Neural crest cell (in vitro differentiated cells): ENCODE measurements at regions not wholly inside any gene's neighbourhood (a gene's known extent, or its start where the extent isn't known, plus 50 kb on each side); places are given as distances from the start of the nearest gene placed in this dataset.

Experiments used
- DNase-seq: peaks from one replicate; pipeline ENCODE4 v3.0.0; 2021; ENCODE audit warnings: low read depth, mixed read lengths, low spot score
- H3K27ac Mint-ChIP-seq: one replicate; pipeline ENCODE4 v1.8.0; 2021; ENCODE audit warnings: mild to moderate bottlenecking, mixed read lengths; ENCODE audit not compliant: unreplicated experiment
- H3K27me3 Mint-ChIP-seq: 2 replicates; pipeline ENCODE4 v1.8.0; 2021; ENCODE audit warnings: low read depth, mild to moderate bottlenecking, mixed read lengths
- H3K36me3 Mint-ChIP-seq: 2 replicates; pipeline ENCODE4 v1.8.0; 2021; ENCODE audit warnings: low read depth, mild to moderate bottlenecking, mixed read lengths
- H3K4me1 Mint-ChIP-seq: 2 replicates; pipeline ENCODE4 v1.8.0; 2021; ENCODE audit warnings: mixed read lengths
- H3K4me3 Mint-ChIP-seq: one replicate; pipeline ENCODE4 v1.8.0; 2021; ENCODE audit warnings: mild to moderate bottlenecking, mixed read lengths
- H3K9me3 Mint-ChIP-seq: 2 replicates; pipeline ENCODE4 v1.8.0; 2021; ENCODE audit warnings: mixed read lengths
- TF ChIP-seq, protein P1 (sequence below): fragments of 200-600 bp; sonication (generic); conservative IDR thresholded peaks from 2 replicates; pipeline ENCODE4 v1.5.0; 2021; ENCODE audit warnings: antibody characterized with exemption, mild to moderate bottlenecking

DNA sequence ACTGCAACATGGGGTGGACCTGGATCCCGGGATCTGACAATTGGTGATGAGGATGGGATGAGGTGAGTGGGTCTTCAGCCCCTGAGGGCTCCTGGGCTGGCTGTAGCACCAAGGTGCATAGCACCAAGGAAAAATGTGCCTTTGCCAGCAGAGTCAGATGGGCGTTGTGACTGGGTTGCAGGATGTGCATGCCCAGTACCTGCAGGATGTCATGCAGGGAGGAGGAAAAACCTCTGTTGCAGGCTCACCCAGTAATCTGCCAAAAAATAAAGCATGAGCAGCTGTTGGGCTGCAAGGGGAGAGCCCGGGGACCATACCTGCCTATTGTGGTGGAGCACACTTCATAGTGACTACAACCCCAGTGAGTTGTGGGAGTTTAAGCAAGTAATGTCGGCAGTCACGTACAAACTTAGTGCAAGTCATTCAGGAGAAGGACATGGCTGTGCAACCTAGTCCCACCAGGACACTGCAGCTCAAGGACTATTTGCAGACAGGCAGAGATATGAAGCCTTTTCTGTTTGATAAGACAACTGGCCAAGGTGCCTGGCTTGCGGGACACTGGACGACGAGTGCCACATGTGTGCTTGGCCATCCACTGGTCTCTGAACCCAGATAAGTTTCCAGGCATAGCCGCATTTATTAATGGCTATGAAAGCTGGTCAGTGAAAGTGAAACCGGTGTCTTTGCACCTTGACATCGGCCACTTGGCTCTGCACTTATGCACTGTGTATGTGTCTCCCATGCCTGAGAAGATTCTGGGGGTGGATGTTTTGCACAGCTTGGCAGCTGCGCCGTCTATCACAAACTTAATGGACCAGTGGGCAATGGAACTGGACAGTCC is 499.8 kb downstream of the KCNJ2 start:
- Mint-ChIP-seq H3K9me3 (peaks cover 3% of the 10 kb centered on the region), H3K36me3 (no peaks in the 10 kb centered on the region), H3K27me3 (no peaks in the 10 kb centered on the region), H3K27ac (peak overlapping the region; percentile 13), H3K4me3 (no peak overlapping the region), H3K4me1 (peaks cover 13% of the 10 kb centered on the region)
- TF ChIP-seq, protein P1, sequence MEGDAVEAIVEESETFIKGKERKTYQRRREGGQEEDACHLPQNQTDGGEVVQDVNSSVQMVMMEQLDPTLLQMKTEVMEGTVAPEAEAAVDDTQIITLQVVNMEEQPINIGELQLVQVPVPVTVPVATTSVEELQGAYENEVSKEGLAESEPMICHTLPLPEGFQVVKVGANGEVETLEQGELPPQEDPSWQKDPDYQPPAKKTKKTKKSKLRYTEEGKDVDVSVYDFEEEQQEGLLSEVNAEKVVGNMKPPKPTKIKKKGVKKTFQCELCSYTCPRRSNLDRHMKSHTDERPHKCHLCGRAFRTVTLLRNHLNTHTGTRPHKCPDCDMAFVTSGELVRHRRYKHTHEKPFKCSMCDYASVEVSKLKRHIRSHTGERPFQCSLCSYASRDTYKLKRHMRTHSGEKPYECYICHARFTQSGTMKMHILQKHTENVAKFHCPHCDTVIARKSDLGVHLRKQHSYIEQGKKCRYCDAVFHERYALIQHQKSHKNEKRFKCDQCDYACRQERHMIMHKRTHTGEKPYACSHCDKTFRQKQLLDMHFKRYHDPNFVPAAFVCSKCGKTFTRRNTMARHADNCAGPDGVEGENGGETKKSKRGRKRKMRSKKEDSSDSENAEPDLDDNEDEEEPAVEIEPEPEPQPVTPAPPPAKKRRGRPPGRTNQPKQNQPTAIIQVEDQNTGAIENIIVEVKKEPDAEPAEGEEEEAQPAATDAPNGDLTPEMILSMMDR = no peak
- DNase-seq = no peak

DNA sequence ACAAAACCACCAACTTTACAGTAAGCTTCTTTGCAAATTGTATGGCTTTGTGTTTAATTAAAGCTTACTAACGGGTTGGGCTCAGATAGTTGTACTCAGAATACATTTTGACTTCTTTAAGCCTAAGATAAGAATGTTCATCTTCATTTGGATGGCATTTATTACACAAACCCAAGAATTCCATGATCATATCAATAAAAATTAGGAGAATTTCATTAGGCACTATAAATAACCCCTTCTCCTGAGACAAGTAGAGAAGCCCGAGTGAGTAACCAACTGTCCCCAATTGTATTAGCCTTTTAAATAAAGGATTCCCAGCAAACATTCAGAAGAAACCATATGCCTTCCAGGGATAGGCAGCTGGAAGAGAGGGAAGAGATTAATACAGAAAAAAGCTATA is 504.7 kb downstream of the KCNJ2 start:
- Mint-ChIP-seq H3K27ac (no peak overlapping the region), H3K4me3 (no peak overlapping the region), H3K27me3 (no peaks in the 10 kb centered on the region), H3K4me1 (peaks cover 16% of the 10 kb centered on the region), H3K9me3 (no peaks in the 10 kb centered on the region), H3K36me3 (peaks cover 4% of the 10 kb centered on the region)
- TF ChIP-seq, protein P1 = no peak
- no peak for DNase-seq

DNA sequence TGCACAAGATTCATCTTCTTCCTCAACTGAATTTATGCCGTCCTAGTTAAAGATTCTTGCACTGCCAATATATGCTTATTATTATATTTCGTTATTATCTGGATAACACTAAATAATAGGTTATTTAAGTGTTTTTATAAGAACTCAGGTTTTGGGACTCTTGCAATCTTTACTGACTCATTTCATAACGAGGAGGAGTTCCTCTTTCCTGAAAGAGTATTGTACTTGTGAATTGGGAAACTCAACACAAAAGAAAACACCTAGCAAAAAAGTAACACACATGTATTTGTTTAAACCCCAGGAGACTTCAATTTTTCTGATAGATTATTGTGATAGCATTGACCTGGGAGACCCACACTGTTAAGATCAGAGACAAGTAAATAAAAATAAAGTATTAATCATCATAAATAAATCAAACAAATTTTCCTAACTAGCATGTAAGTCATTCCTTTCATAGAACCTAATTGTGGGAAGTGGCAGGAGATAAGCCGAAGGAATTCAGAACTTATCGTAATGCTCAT is 505.8 kb downstream of the KCNJ2 start:
- H3K36me3 Mint-ChIP-seq = peaks cover 4% of the 10 kb centered on the region
- H3K4me1 Mint-ChIP-seq = peaks cover 16% of the 10 kb centered on the region
- H3K4me3 Mint-ChIP-seq = no peak overlapping the region
- no peaks in the 10 kb centered on the region for H3K9me3 Mint-ChIP-seq
- no peaks in the 10 kb centered on the region for H3K27me3 Mint-ChIP-seq
- no peak for DNase-seq
- H3K27ac Mint-ChIP-seq = no peak overlapping the region
- TF ChIP-seq, protein P1 = no peak

DNA sequence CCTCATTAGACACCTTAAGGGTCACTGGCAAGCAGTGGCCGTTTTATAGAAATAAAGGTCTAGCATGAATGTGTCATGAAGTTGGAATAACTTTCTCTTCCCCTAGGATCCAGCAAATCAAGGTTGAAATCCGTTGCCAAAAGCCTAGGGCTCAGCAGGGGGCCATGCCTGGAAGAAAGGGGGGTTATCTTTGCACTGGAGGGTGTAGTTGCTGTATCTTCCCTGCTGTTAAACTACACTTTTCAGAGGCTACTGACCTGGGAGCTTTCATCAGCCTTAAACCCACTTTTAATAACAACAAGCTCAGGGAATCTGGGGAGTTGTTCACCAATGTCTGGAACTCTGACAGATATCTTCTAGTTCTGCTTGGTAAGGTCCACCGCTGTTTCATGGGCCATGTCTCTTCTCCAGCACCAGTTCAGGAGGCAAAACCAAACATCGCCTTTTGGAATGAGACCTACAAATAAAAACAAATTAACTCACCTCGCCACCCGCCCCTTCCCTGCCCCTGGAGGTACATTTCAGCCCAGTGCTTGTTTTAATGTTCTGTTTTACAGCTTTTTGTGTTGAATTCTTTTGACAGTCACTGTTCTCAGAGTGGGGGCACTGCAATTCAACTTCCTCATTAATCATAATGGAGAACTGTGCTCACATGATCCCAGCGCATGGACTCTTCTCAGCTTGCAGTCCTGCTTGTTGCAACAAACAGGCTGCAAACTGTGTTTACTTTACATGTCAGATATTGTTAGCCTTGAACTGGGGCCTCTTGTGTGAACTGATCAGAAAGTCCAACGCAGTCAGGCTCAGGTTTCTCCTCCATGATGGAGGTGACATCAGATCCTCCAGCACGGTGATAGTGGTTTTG is 508.7 kb downstream of the KCNJ2 start:
- Mint-ChIP-seq H3K27ac (peak overlapping the region; percentile 68), H3K4me3 (no peak overlapping the region), H3K4me1 (peaks cover 27% of the 10 kb centered on the region), H3K9me3 (no peaks in the 10 kb centered on the region), H3K36me3 (peaks cover 4% of the 10 kb centered on the region), H3K27me3 (no peaks in the 10 kb centered on the region)
- DNase-seq = no peak
- TF ChIP-seq, protein P1 = no peak

DNA sequence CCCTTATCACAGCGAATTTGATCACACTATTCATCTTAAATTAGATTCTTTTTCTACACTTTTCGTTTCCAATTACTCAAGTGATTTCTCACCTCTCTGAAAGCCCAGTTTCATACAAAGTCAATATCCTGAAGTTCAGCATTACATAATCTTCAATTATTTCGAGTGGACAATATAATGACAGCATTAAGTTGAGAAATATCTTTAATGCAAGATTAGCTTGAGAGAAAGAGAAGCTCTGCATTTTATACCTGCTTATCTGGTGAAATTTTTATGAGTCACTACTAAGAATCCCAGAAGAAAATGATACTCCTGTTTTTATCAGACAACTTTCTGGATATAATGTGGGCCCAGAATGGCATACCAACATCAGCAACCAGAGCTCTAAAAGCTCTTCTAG is 509.6 kb downstream of the KCNJ2 start:
- TF ChIP-seq, protein P1 = no peak
- Mint-ChIP-seq H3K4me1 (peaks cover 35% of the 10 kb centered on the region), H3K4me3 (no peak overlapping the region), H3K27ac (no peak overlapping the region), H3K9me3 (peaks cover 1% of the 10 kb centered on the region), H3K36me3 (peaks cover 5% of the 10 kb centered on the region), H3K27me3 (no peaks in the 10 kb centered on the region)
- DNase-seq = no peak
